ENCODE measurements at regions not wholly inside any gene's neighbourhood (a gene's known extent, or its start where the extent isn't known, plus 50 kb on each side); places are given as distances from the start of the nearest gene placed in this dataset.

DNA sequence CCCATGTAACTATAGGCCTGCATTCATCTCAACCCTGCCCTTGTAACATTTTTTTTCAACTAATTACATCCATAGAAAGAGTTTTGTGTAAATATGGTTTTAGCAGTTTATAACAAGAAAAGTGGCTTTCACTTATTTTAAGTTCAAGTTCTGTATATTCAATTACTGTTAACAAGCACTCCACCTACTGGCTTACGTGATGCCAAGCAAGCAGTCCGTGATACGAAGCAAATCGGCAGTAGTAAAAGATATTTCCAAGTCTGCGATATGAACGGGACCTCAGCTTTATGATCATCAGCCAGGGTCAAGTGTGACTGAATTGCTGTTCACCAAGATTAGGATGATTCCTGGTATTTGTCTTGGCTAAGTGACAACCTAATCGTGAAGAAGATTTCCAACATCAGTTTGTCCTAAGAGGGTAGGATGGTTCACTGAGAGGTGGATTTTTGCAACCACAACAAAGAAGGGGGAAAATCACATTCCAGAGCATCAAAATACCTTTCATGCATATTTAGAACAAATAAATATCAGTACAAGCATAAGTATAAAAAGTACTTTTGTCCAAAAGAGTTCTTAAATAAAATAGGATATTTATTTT lies 456.2 kb downstream of the FOXG1 start:
- peak; percentile 12 for DNase-seq

DNA sequence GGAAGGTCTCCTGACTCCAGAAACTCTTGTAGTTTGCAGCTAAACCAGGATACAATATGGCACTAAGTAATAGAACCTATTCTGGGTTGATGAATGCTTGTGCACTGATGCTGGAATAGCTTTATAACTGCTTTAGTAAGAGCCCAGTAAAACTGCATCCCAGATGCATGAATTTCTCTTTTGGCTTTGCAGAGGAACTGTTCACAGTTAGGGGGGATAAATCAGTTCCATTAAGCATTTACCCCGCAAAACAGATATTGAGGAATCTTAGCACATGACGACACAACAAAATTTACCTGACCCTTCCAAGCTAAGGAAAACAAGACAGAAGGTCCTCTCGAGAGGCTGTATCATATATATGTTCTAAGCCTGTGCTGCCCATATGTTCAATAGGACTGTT lies 457.4 kb downstream of the FOXG1 start:
- DNase-seq: no peak

DNA sequence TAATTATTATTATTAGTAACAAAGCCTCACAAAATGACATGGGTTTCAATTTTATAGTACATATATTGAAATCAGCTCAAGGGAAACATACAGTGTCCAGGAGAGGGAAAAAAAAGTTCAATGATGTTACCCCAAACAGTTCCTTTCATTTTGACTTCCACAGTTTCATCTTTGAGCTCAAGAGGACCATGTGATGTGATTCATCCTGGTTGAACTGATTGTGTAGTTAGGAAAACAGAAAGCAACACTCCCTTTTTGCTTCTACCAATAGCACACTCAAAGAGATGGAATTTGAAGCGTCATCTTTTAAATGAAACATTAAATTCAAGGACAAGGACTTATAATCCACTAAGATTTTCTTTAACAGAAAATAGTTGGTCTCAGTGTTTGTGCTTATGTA lies 461.0 kb downstream of the FOXG1 start:
- DNase-seq: peak; percentile 37

DNA sequence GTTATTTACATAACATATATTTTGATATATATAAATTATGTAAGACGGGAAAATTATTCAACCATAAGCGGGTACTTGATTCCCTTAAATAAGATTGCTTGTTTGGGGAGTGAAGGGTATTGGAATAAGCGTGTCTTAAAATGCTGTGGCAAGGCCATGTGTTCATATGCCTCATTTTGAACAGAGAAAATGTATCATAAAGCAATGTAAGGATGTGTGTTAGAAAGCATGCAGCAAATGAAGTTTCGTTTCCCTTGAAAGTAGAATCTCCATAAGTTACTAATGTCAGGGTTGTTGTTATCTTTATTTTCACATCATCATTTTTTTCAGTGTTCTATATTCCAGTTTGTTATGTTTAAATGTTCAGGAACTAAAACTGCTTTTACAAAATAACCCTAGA lies 465.6 kb downstream of the FOXG1 start:
- DNase-seq: no peak

DNA sequence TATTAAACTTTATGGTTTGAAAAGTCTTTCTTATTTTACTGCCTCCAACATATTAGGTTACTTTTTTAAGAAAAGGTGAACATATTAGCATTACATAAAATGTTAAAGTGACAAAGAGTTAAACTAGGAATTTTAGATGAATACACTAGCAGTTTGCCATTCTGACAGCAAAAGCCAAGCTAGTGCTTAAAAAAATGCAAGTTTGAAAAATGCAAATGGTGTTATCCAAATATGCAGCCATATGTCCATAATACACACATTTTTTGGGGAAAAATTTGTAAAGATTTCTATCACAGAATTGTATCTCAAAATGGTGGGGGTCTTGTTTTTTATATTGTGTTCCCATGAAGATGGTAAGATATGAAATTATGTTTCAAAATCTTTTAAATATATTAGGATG lies 466.1 kb downstream of the FOXG1 start:
- no peak for DNase-seq

DNA sequence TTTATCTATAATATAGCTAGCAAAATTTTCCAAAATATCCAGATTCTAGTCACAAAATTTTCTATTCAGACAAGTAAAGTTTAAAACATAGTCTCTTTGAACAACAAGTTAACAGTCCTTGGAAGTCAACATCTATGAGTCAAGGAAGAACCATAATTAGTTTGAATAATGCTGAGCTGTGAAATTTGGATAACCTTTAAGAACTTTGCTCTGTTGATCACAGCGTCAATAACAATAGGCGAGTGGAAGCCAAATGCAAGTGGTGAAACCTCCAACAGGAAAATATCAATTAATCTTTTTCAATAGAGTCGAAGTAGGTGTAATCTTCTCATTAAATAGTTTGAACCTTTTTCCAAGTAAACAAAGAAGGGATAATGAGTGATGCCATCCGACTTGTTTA lies 466.6 kb downstream of the FOXG1 start:
- DNase-seq: no peak

DNA sequence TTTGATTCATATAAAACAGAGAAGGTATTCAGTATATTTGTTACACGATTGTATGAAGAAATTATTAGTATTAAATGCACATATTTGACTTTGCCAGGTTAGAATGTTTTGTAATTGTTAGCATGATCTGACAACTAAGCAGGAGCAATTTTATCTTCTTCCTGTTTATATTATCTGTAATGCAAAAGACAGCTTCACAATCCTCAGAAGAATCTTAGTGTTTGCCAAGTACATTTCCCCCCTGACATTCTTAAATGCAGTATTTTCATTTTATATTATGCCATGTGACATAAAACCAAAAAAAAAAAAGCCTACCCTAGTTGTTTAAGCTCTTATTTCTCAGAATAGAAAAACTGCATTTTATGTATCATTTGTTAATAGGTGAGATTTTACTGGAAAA lies 469.4 kb downstream of the FOXG1 start:
- no peak for DNase-seq

DNA sequence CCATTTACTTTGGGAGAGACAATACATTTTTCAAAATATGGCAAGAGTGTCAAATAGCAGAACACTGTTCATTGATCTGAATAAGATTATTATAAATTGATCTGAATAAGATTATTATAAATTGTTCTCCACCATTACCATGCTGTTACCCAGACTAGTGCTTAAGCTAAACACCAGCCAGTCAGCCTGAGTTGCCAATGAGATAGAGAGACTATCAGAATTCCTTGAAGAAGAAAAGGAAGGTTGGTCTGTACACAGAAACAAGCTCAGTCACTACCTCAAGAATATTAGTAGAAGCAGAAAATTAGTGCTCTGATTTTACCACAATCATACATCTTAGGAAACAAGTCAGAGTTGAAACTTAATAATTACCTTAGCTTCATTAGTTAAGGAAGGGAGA lies 469.8 kb downstream of the FOXG1 start:
- DNase-seq: peak; percentile 37

DNA sequence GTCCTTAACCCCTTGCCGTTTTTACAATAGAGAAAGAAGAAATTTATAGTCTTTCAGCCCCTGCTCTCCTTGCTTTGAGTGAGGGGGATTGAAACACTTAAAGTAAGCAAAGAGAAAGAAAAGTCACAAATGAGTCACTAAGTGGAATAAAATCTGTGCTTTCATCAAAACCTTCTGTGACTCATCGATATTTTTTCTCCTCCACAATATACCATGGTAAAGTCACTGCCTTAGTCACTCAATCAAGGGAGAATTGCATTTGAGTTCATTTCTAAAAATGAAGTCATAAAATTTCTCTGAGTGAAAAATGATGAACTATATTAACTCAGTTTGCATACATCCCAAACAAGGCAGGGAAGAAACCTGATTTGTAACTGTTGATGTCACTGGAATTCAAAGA lies 470.3 kb downstream of the FOXG1 start:
- DNase-seq: peak; percentile 70

DNA sequence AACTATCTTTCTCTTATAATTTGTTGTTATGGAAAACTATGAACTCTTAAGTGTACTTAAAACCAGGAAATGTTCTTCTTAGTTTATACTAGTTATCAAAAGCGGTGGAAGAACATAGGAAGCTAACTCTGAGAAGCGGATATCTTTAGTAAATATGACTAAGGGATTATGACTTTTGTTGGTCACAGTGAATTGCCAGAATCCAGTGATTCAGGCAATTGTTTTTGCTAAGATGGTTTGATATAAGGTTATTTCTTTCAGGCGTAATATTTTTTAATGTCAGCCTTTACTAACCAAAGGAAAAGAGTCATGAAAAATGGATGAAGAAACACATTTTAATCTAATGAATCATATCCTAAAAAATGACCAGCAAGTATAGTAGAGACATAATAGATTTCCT lies 473.5 kb downstream of the FOXG1 start:
- peak; percentile 20 for DNase-seq

DNA sequence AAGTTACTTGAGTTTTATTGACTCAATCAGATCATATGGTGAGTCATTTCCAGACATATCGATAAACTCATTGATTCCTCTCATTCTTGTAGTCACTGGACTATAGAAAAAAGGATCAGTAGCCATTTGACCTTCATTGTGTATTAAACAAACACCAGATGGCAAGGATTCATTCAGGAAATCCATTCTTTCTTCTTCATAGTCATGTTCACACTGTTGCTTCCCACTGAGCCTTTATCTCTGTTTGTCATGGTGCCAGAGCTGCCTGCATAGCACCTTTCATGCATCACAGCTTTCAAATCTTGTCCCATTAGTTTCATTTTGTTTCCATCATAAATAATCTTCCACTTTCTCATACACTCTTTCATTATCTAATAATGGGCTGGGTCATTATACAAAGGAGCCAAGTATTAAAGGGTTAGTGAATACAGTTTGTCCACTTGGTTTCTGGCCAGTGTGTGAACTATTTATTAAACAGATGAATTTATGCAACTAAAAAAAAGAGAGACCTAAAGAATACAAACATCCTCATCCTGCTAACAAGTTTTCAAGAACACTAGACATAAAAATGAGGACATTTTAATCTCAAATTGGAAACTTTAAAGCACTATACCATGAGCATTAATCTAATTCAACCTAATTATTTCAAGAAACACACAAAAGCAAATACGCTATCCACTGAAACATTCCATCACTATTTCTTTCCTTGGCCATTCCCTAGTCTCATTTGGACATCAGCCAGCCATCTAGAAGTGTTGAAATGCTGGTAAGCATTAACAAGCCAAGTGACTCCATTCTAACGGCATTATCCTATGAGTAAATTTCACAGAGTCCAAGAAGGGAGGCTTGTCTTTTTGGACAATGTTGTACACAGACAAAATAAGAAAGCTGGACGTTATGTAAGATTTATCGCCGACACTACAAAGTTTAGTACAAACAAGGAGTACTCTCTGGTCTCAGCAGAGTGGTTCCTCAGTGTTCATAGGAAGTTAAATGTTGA lies 476.5 kb downstream of the FOXG1 start:
- DNase-seq: peak; percentile 71

DNA sequence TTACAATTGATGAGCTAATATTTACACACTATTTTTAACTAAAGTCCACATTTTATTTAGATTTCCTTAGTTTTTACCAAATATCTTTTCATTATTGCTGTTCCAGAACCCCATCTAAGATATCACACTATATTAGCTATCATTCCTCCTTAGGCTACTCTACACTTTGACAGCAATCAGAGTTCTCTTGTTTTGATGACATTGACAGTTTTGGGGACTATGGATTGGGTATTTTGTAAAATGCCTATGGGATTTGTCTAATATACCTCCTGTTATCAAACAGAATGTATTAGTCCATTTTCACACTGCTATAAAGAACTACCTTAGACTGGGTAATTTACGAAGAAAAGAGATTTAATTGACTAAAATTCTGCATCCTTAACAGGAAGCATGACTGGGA lies 489.1 kb downstream of the FOXG1 start:
- no peak for DNase-seq

DNA sequence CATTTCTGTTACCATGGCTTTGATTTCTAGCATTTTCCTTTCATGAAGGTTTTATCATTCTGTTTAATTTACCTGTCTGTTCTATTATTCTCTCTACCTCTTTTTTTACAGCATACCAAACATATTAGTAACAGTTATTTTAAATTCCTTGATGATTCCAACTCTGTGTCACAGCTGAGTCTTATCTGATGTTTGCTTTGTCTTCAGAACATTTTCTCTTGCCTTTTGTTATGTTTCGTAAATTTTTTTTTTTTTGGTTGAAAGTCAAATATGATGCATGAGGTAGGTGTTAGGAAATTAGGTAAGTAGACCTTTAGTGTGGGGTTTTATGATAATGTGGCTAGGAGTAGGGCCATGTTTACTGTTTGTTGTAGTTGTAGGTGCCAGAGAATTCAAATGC lies 496.4 kb downstream of the FOXG1 start:
- DNase-seq: peak; percentile 2

DNA sequence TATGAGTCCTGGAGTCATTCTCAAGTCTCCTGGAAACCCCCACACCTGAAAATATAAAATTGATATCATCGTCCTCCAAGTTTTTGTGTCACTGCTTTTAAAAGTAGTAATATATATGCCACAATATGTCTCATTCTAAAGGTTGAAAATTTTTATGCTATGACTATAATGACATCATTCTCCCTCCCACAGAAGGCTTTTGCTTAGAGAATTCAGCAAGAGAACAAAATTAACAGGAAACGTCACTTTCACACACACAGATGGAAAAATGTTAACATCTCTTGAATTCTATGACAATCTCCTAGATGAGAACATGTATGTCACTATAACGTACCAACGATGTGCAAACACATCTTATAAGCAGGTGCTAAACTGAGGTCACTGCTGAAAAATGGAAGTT lies 498.3 kb downstream of the FOXG1 start:
- DNase-seq: no peak

DNA sequence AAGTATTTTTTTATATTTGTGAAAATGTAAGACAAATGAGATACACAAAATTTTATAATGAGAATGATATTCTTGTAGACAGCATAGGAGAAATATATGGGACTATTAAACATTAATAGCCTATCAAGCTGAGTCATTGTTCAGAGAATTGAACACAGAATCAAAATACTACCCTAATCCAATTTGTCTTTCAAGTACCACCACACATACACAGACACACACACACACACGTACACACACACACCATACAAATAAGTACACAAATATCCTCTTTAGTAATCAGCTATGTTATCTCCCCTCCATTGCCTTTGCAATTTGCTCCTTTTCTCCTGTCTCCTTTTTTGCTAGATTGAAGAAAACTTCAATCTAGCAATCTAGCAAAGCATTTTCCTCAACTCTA lies 499.3 kb downstream of the FOXG1 start:
- DNase-seq: no peak

DNA sequence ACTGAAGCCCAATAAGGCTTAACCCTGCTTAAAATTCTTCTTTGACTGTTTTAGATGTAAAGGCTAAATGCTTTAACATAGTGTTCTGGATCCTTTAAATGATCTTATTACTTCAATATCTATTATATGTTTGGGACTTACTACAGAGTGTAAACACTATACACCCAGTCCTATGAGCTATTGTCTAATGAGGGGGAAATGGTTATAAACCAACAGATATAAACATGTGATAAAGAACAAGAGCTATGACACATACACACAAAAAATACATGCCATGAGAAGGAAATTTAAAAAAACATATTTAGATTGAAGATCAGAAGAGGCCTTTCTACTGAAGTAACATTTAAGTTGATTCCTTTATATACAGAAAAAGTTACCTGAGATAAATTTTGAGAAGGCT lies 505.1 kb downstream of the FOXG1 start:
- no peak for DNase-seq

DNA sequence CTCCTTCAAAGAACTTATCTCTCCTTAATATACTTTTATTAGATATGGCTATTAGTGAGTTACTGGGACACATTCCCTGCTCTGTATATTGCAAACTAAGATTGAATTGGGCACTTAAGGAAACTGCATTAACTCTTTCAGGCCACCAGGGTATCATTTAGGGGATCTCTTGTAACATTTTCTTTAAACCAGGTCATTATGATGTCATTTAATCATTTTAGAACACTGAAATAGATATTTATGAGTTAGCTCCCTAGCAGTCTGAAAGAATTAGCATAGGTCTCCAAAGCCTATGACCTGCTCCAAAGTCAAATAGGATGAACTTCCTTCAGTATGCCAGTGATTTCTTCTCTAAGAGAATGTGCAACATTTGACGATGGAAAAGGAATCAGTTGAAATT lies 506.9 kb downstream of the FOXG1 start:
- DNase-seq: no peak

DNA sequence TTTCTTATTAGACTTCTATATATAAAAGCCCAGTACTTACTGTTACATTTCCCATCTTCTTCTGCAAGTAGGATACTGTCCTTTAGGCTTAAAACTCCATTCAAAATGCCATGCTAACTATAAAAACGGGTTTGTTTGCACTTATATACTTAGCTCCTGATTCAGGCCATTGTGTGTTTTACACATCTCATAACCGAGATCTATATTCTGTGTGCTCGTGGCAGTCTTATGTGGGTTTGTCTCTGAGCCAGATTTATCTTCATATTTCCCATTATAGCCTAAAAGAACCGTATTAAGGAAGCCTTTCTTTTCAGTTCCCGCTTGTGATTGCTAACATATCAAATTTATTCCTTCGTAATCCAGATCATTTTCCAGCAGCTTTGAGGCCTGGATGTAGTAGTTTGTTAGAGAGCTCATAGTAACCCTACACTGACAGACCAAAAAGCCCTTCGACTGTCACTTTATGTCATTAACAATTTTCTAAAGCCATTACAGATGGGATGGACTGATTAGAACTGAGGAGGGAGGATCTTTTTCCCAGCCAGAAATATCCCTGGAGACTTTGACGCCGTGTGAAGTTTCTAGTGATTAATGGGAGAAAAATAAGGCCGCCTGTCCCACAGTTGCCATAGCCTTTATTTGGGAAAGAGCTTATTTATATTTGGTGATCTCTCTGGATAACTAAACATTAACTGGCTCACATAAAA lies 508.5 kb downstream of the FOXG1 start:
- DNase-seq: no peak

DNA sequence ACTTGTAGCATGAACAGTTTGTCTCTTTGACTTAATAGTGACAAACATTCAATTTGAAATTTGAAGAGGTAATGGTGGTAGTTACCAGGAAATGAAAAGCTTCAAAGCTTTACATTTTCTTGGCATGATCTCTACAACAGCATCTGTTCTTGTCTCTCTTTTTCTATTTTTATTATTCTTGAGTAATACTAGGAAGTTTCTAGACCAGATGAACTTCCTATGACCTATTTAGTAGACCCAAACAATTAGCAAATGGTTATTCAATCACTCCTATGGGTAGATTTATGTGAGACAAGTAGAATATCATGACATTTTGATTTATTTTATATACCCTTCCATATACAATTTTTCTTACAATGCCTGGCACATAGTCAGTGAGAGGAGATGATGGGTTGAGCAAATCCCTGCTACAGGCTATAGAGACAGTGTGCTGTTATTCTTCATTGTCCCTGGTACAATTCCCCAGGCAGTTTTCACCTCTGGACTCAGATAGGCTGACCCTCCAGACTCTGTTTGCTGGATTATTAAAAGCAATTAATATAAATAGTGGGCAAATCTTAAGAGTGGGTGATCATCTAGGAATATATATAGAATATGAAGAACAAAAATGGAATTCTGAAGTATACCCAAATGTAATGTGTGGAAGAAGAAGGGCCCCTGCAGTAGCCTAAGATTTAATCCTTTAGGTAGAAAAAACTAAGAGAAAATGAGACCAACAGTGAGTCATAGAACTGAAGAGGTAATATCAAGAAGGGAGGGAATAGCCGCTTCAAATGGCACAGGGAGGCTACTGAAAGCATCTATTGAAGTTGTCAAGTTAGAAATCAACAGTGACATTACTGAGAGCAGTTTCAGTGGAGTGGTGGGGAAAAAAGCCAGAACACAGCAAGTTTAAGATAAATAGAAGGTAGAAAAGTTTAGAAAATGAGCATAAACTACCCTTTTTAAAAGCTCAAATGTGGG lies 512.0 kb downstream of the FOXG1 start:
- no peak for DNase-seq

DNA sequence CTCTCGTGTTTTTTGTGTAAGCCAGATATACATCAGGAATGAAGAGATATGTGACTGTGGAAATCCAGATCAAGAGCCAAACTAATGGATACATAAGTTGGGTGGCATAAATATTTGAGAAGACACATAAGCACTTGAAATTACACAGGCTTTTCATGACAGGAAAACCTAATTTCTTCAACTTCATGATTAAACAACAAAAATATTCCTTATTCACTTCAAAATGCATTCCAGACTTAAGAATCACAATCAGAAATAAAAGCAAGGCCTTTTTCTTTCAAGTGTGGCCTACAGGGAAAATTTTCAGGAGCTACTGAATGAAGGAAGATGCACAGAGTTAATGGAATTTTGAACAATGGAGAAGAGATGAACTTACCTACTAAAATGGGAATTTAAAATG lies 515.6 kb downstream of the FOXG1 start:
- DNase-seq: peak; percentile 3

DNA sequence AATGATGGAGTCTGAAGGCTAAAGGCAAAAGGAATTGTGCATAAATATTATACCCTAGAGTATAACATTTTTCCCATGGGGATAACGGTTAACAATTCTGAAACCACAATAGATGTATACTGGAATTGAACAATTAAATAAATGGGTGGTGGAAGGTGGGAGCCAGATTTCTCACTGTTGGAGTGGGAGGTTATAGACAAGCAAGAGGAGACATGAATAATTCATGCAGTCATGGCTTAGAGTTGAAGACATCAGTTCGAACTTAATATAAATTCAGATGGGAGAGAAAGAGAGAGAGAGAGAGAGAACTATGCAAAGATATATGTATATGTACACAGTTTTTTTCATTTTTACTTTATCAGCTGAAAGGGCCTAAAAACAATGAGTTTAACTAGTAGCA lies 523.9 kb downstream of the FOXG1 start:
- no peak for DNase-seq

DNA sequence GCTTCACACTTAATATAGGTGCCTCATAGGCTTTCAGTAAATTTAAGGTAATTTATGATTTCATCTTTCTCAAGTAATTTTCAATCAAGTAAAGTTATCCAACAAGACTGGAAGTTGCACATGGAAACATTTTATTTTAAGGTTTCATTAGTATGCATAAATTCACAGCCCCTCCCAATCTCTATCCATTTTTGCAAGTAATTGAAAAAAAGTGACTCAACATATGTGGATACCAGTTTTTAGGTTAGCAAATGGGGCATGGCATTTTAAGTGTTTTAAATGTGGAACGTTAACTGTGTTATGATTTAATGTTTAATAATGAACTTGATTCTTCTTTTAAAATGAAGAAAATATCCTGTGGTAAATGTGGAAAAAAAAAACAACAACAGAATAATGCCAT lies 532.8 kb downstream of the FOXG1 start:
- no peak for DNase-seq

DNA sequence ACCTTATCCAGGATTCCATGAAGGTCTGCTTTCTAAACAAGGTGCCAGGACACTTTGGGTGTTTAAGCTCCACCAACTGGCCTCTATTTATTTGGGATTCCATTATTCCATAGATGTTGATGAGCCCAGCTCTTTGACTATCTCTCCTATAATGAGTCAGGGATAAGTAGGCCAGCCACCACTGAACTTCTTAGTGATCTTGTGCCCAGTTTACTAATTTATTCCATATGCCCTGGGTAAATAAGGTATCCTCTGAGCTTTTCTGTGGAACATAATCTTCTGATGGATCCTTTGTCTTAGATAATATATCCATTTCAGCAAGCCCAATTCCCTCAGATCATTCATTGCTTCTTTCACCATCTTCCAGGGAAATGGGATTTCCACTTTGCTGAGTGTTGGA lies 535.0 kb downstream of the FOXG1 start:
- DNase-seq: no peak

All from kidney glomerular epithelial cell (primary cell).